HepG2 (cell line): ENCODE measurements at regions not wholly inside any gene's neighbourhood (a gene's known extent, or its start where the extent isn't known, plus 50 kb on each side); places are given as distances from the start of the nearest gene placed in this dataset.

Experiments
- ATAC-seq: fragments of 200-7000 bp; cut with Tn5 transposase; 3 replicates; pipeline ENCODE4 v1.9.1; 2020; ENCODE audit warnings: mild to moderate bottlenecking, moderate library complexity
- BruUV-seq: library from RNA; stranded (reverse); fragments of 400-500 nt; replicated peaks from 2 replicates; lab custom pipeline; 2021; lab: Mats Ljungman, UMichigan
- CTCF ChIA-PET: fragments of 300-600 bp; formaldehyde crosslinking; extraction: SDS; loops from one replicate; lab custom pipeline; 2021; ENCODE audit warnings: low total read pairs, inconsistent platforms, low intra/inter-chr PET ratio; lab: Yijun Ruan, JAX
- POLR2A ChIA-PET: fragments of 350-600 bp; sonication (Branson Sonifier 250); formaldehyde crosslinking; loops from one replicate; lab custom pipeline; 2020; ENCODE audit warnings: antibody characterized with exemption, inconsistent platforms; lab: Yijun Ruan, JAX
- DNase-seq: peaks from one replicate; pipeline ENCODE4 v3.0.0-alpha.2; 2015; ENCODE audit warnings: low spot score
- FAIRE-seq: peaks from 3 replicates; lab custom pipeline; 2011; peaks lifted over from hg19 to GRCh38; lab: Jason Lieb, UNC
- H2AFZ ChIP-seq: one replicate; pipeline ENCODE4 v1.6.1; 2011; ENCODE audit warnings: low read length, inconsistent platforms
- H3K27ac ChIP-seq: fragments of 300-600 bp; 3 replicates; pipeline ENCODE4 v1.8.0; 2011; ENCODE audit warnings: mixed run types, mild to moderate bottlenecking, mixed read lengths, low read length, inconsistent platforms; ENCODE audit not compliant: insufficient read depth; ENCODE audit errors: extremely low read length
- H3K27me3 ChIP-seq, 2 experiments: fragments of 200-600 bp in 1 of 2; 2 replicates in 1 of 2; 3 replicates in 1 of 2; pipeline versions ENCODE4 v1.6.0 to v1.8.0; 2011; ENCODE audit warnings: low read length in 2 of 2, mild to moderate bottlenecking in 2 of 2, moderate library complexity in 2 of 2, inconsistent platforms in 1 of 2; ENCODE audit not compliant: insufficient read depth in 2 of 2, control insufficient read depth in 1 of 2
- H3K36me3 ChIP-seq, 2 experiments: fragments of 200-600 bp in 1 of 2; replicated peaks in 1 of 2; 2 replicates in 1 of 2; 3 replicates in 1 of 2; pipeline versions ENCODE4 v1.5.1 to v1.8.0; 2011; ENCODE audit warnings: low read length in 2 of 2, inconsistent platforms in 1 of 2; ENCODE audit not compliant: insufficient read depth in 2 of 2, control insufficient read depth in 1 of 2
- H3K4me1 ChIP-seq: 2 replicates; pipeline ENCODE4 v1.5.1; 2012; ENCODE audit warnings: low read length, inconsistent platforms; ENCODE audit not compliant: insufficient read depth
- H3K4me2 ChIP-seq: 2 replicates; pipeline ENCODE4 v1.6.0; 2011; ENCODE audit warnings: low read depth, low read length, inconsistent platforms
- H3K4me3 ChIP-seq, 3 experiments: fragments of 200-600 bp in 1 of 3; sonication (generic), shearing (Covaris generic) in 1 of 3; replicated peaks in 1 of 3; 2 replicates each; pipeline ENCODE4 v1.5.1; 2011 to 2016; ENCODE audit warnings: low read length in 3 of 3, inconsistent platforms in 2 of 3, low read depth in 2 of 3, mild to moderate bottlenecking in 2 of 3, control low read depth in 1 of 3, mixed read lengths in 1 of 3; ENCODE audit not compliant: insufficient read depth in 1 of 3
- H3K79me2 ChIP-seq: one replicate; pipeline ENCODE4 v1.6.1; 2011; ENCODE audit warnings: low read length, inconsistent platforms; ENCODE audit not compliant: insufficient read depth
- H3K9ac ChIP-seq: 2 replicates; pipeline ENCODE4 v1.6.0; 2011; ENCODE audit warnings: mild to moderate bottlenecking, low read depth, low read length, inconsistent platforms; ENCODE audit not compliant: insufficient read depth
- H3K9me3 ChIP-seq: 2 replicates; pipeline ENCODE4 v1.5.1; 2012; ENCODE audit warnings: mild to moderate bottlenecking, low read length
- H4K20me1 ChIP-seq: 2 replicates; pipeline ENCODE4 v1.6.0; 2011; ENCODE audit warnings: inconsistent platforms, mild to moderate bottlenecking, low read length, moderate library complexity; ENCODE audit not compliant: insufficient read depth
- HMGXB4 ChIP-seq, 2 experiments: sonication (generic) in 1 of 2; formaldehyde crosslinking in 1 of 2; IDR thresholded peaks; 2 replicates each; pipeline versions ENCODE4 v1.4.0 to v1.6.1; 2018 to 2020; ENCODE audit warnings: missing genetic modification reagents in 2 of 2, borderline replicate concordance in 1 of 2, low read depth in 1 of 2, mild to moderate bottlenecking in 1 of 2, missing biosample characterization in 1 of 2
- KLF9 ChIP-seq: IDR thresholded peaks from 2 replicates; pipeline ENCODE4 v1.6.1; 2016; ENCODE audit warnings: low read depth
- MBNL3 ChIP-seq: fragments of 250-450 bp; sonication (Bioruptor Pico); conservative IDR thresholded peaks from 2 replicates; pipeline ENCODE4 v1.8.0; 2022; ENCODE audit warnings: mild to moderate bottlenecking, inconsistent platforms
- PAF1 ChIP-seq: IDR thresholded peaks from 2 replicates; pipeline ENCODE4 v1.6.1; 2016; ENCODE audit warnings: missing genetic modification reagents, missing compliant biosample characterization
- REL ChIP-seq: sonication (generic); formaldehyde crosslinking; conservative IDR thresholded peaks from 2 replicates; pipeline ENCODE4 v1.8.0; 2022; ENCODE audit warnings: mild to moderate bottlenecking, missing genetic modification reagents, moderate library complexity
- SMYD3 ChIP-seq: sonication (generic); formaldehyde crosslinking; IDR thresholded peaks from 2 replicates; pipeline ENCODE4 v1.8.1; 2023; ENCODE audit warnings: mild to moderate bottlenecking, missing genetic modification reagents
- ZBTB38 ChIP-seq: sonication (generic); formaldehyde crosslinking; IDR thresholded peaks from 2 replicates; pipeline ENCODE4 v1.5.1; 2020; ENCODE audit warnings: mild to moderate bottlenecking, missing genetic modification reagents
- ZFP37 ChIP-seq: sonication (generic); formaldehyde crosslinking; IDR thresholded peaks from 2 replicates; pipeline ENCODE4 v1.4.0; 2020; ENCODE audit warnings: missing genetic modification reagents, borderline replicate concordance
- ZNF101 ChIP-seq: sonication (generic); formaldehyde crosslinking; IDR thresholded peaks from 2 replicates; pipeline ENCODE4 v1.4.0; 2020; ENCODE audit warnings: mild to moderate bottlenecking, low read depth, missing genetic modification reagents, borderline replicate concordance
- ZNF224 ChIP-seq: sonication (generic); formaldehyde crosslinking; IDR thresholded peaks from 2 replicates; pipeline ENCODE4 v1.5.0; 2020; ENCODE audit warnings: mild to moderate bottlenecking, missing genetic modification reagents
- ZNF382 ChIP-seq: sonication (generic); formaldehyde crosslinking; IDR thresholded peaks from 2 replicates; pipeline ENCODE4 v1.5.0; 2020; ENCODE audit warnings: missing genetic modification reagents, mild to moderate bottlenecking, borderline replicate concordance
- ZNF556 ChIP-seq: sonication (generic); formaldehyde crosslinking; IDR thresholded peaks from 2 replicates; pipeline ENCODE4 v1.4.0; 2020; ENCODE audit warnings: mild to moderate bottlenecking, missing genetic modification reagents, borderline replicate concordance
- ZNF614 ChIP-seq: IDR thresholded peaks from 2 replicates; pipeline ENCODE4 v1.6.1; 2018; ENCODE audit warnings: missing biosample characterization, missing genetic modification reagents, inconsistent platforms, borderline replicate concordance
- ZNF713 ChIP-seq: sonication (generic); formaldehyde crosslinking; IDR thresholded peaks from 2 replicates; pipeline ENCODE4 v1.4.0; 2020; ENCODE audit warnings: mild to moderate bottlenecking, missing genetic modification reagents
- WGBS: methylation state at CpG from one replicate; pipeline ENCODE4 v1.1.6; 2017; ENCODE audit warnings: low lambda C conversion rate; 5-methylcytosine and 5-hydroxymethylcytosine counted together
- in situ Hi-C: cut with HindIII; loops from 2 replicates; pipeline ENCODE4 v1.10.0; 2017; ENCODE audit warnings: low pct_unique_long_range_greater_than_20kb; ENCODE audit not compliant: extremely low pct_ligation_motif_present
- intact Hi-C: fragments of 100-400 bp; cut with micrococcal nuclease; formaldehyde crosslinking; loops from one replicate; pipeline ENCODE4 v1.10.0; 2022; ENCODE audit not compliant: unreplicated experiment
- TF ChIP-seq, protein P1 (sequence below): sonication (generic); formaldehyde crosslinking; IDR thresholded peaks from 2 replicates; pipeline ENCODE4 v1.5.0; 2020; ENCODE audit warnings: mild to moderate bottlenecking, missing genetic modification reagents

DNA sequence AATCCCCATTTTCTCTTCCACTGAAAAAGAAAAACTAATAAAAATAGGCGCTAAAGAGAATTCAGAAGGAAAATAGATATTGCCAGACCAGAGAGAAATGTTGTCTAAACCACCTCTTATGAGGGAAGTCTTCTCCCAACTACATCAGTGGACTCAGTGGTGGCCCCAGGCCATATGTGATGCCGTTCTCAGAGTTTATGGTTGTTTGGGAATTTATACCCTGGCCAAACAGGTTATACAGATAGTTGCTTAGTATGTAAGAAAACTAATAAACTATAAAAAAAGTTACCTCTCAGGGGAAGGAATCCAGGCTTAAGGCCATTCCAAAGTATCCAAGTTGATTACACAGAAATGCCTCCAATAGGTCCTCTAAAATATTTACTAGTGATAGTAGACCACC is 103.4 kb upstream of the RBM19 start:
- H3K4me3 ChIP-seq, result no peak overlapping the region
- TF ChIP-seq HMGXB4 (CRISPR knock-in tag; IDR thresholded peaks at IDR 0.05; ENCODE audit: borderline replicate concordance in 1 of 2, low read depth in 1 of 2), result no peak
- TF ChIP-seq SMYD3 (CRISPR knock-in tag), result no peak
- TF ChIP-seq ZBTB38 (CRISPR knock-in tag), result no peak
- TF ChIP-seq MBNL3 (CRISPR knock-in tag), result no peak
- TF ChIP-seq KLF9 (CRISPR knock-in tag), result no peak
- TF ChIP-seq, protein P1, sequence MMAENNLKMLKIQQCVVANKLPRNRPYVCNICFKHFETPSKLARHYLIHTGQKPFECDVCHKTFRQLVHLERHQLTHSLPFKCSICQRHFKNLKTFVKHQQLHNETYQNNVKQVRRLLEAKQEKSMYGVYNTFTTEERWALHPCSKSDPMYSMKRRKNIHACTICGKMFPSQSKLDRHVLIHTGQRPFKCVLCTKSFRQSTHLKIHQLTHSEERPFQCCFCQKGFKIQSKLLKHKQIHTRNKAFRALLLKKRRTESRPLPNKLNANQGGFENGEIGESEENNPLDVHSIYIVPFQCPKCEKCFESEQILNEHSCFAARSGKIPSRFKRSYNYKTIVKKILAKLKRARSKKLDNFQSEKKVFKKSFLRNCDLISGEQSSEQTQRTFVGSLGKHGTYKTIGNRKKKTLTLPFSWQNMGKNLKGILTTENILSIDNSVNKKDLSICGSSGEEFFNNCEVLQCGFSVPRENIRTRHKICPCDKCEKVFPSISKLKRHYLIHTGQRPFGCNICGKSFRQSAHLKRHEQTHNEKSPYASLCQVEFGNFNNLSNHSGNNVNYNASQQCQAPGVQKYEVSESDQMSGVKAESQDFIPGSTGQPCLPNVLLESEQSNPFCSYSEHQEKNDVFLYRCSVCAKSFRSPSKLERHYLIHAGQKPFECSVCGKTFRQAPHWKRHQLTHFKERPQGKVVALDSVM (CRISPR knock-in tag), result no peak
- TF ChIP-seq REL (CRISPR knock-in tag), result no peak
- no peak for TF ChIP-seq ZNF382 (CRISPR knock-in tag)
- no peak for TF ChIP-seq ZNF224 (CRISPR knock-in tag)
- no peak for TF ChIP-seq ZNF101 (CRISPR knock-in tag)
- no peak for TF ChIP-seq ZNF614 (CRISPR knock-in tag)
- no peak for TF ChIP-seq PAF1 (CRISPR knock-in tag)
- no peak for TF ChIP-seq ZNF713 (CRISPR knock-in tag)
- no peak for TF ChIP-seq ZNF556 (CRISPR knock-in tag)
- TF ChIP-seq ZFP37, result no peak
- no peaks in the 10 kb centered on the region for H3K4me1 ChIP-seq
- POLR2A ChIA-PET, result no interaction called here
- no peaks in the 10 kb centered on the region for H3K9me3 ChIP-seq
- WGBS, result 3% methylated on average over 2 of the region's 2 CpGs
- no TSS peak for BruUV-seq
- in situ Hi-C loops (no loop called here), intact Hi-C loops (no loop called here)
- H2AFZ ChIP-seq, result no peak overlapping the region
- H3K9ac ChIP-seq, result no peak overlapping the region
- no peak overlapping the region for H3K27ac ChIP-seq
- H4K20me1 ChIP-seq, result no peaks in the 10 kb centered on the region
- CTCF ChIA-PET, result no interaction called here
- no peaks in the 10 kb centered on the region for H3K79me2 ChIP-seq
- no peak for FAIRE-seq
- no peaks in the 10 kb centered on the region for H3K36me3 ChIP-seq
- H3K4me2 ChIP-seq, result no peak overlapping the region
- H3K27me3 ChIP-seq, result peaks cover 0 to 3% of the 10 kb centered on the region in 2 experiments; a peak in 2 of 5 replicates
- DNase-seq, result no peak
- ATAC-seq, result no peak
